Neural progenitor cell (in vitro differentiated cells): ENCODE measurements at regions not wholly inside any gene's neighbourhood (a gene's known extent, or its start where the extent isn't known, plus 50 kb on each side); places are given as distances from the start of the nearest gene placed in this dataset.

ENCODE experiments used
- DNase-seq: peaks from one replicate; pipeline ENCODE4 v3.0.0-alpha.2; 2016; ENCODE audit warnings: low spot score
- H2AFZ ChIP-seq: fragments of 200-600 bp; sonication (generic); replicated peaks from 2 replicates; pipeline ENCODE4 v1.6.1; 2016; ENCODE audit warnings: antibody characterized with exemption
- H3F3A ChIP-seq: fragments of 200-600 bp; sonication (generic); 2 replicates; pipeline ENCODE4 v1.6.1; 2016; ENCODE audit warnings: antibody characterized with exemption, low read depth
- H3K27ac ChIP-seq: fragments of 200-600 bp; sonication (generic); 2 replicates; pipeline ENCODE4 v1.5.1; 2016; ENCODE audit warnings: mild to moderate bottlenecking
- H3K27me3 ChIP-seq: fragments of 200-600 bp; sonication (generic); 2 replicates; pipeline ENCODE4 v1.6.1; 2016; ENCODE audit warnings: mild to moderate bottlenecking, moderate library complexity
- H3K36me3 ChIP-seq: fragments of 200-600 bp; sonication (generic); 2 replicates; pipeline ENCODE4 v1.5.1; 2016
- H3K4me1 ChIP-seq: fragments of 200-600 bp; sonication (generic); 2 replicates; pipeline ENCODE4 v1.6.1; 2016; ENCODE audit warnings: mixed run types
- H3K4me2 ChIP-seq: fragments of 200-600 bp; sonication (generic); 2 replicates; pipeline ENCODE4 v1.6.1; 2016
- H3K4me3 ChIP-seq: fragments of 200-600 bp; sonication (generic); 2 replicates; pipeline ENCODE4 v1.5.1; 2016
- H3K79me2 ChIP-seq: fragments of 200-600 bp; sonication (generic); 2 replicates; pipeline ENCODE4 v1.6.1; 2016; ENCODE audit warnings: low read depth
- H3K9ac ChIP-seq: fragments of 200-600 bp; sonication (generic); 2 replicates; pipeline ENCODE4 v1.6.1; 2016
- H3K9me3 ChIP-seq: fragments of 200-600 bp; sonication (generic); 2 replicates; pipeline ENCODE4 v1.5.1; 2016; ENCODE audit warnings: low read depth
- H4K20me1 ChIP-seq: fragments of 200-600 bp; sonication (generic); 2 replicates; pipeline ENCODE4 v1.6.1; 2016; ENCODE audit warnings: low read depth
- H3K27ac Mint-ChIP-seq: 3 replicates; pipeline ENCODE4 v1.8.0; 2021; ENCODE audit warnings: mixed read lengths
- H3K27me3 Mint-ChIP-seq: 2 replicates; pipeline ENCODE4 v1.8.0; 2022; ENCODE audit warnings: low read depth, mild to moderate bottlenecking, inconsistent platforms, moderate library complexity, mixed read lengths; ENCODE audit not compliant: insufficient read depth
- H3K36me3 Mint-ChIP-seq: 3 replicates; pipeline ENCODE4 v1.8.0; 2021; ENCODE audit warnings: mixed read lengths
- H3K4me1 Mint-ChIP-seq: 3 replicates; pipeline ENCODE4 v1.8.0; 2021; ENCODE audit warnings: mixed read lengths
- H3K4me3 Mint-ChIP-seq: 3 replicates; pipeline ENCODE4 v1.8.0; 2021; ENCODE audit warnings: mild to moderate bottlenecking, moderate library complexity, mixed read lengths
- H3K9me3 Mint-ChIP-seq: 3 replicates; pipeline ENCODE4 v1.8.0; 2020; ENCODE audit warnings: mixed read lengths
- CTCF ChIP-seq: fragments of 200-600 bp; sonication (generic); IDR thresholded peaks from 2 replicates; pipeline ENCODE4 v1.5.1; 2017; ENCODE audit warnings: antibody characterized with exemption, mild to moderate bottlenecking
- EZH2 ChIP-seq: fragments of 200-600 bp; sonication (generic); IDR thresholded peaks from 2 replicates; pipeline ENCODE4 v1.6.1; 2017; ENCODE audit warnings: antibody characterized with exemption, mild to moderate bottlenecking, moderate library complexity
- EZH2phosphoT487 ChIP-seq: fragments of 200-600 bp; sonication (generic); IDR thresholded peaks from 2 replicates; pipeline ENCODE4 v1.6.1; 2017; ENCODE audit warnings: antibody characterized with exemption

- no peak for TF ChIP-seq CTCF
- no peak for TF ChIP-seq EZH2phosphoT487
- no peak for TF ChIP-seq EZH2
- Histone ChIP-seq H3K4me2 (no peak overlapping the region), H3K4me1 (peaks cover 3% of the 10 kb centered on the region), H3F3A (no peaks in the 10 kb centered on the region), H2AFZ (no peak overlapping the region), H3K9me3 (no peaks in the 10 kb centered on the region), H3K4me3 (no peak overlapping the region), H3K36me3 (no peaks in the 10 kb centered on the region), H3K27ac (no peak overlapping the region), H4K20me1 (no peaks in the 10 kb centered on the region), H3K27me3 (no peaks in the 10 kb centered on the region), H3K79me2 (no peaks in the 10 kb centered on the region), H3K9ac (no peak overlapping the region)
- H3K36me3 Mint-ChIP-seq: no peaks in the 10 kb centered on the region
- peaks cover 9% of the 10 kb centered on the region for H3K9me3 Mint-ChIP-seq
- H3K27ac Mint-ChIP-seq: no peak overlapping the region
- no peaks in the 10 kb centered on the region for H3K4me1 Mint-ChIP-seq
- H3K4me3 Mint-ChIP-seq: no peak overlapping the region
- H3K27me3 Mint-ChIP-seq: no peaks in the 10 kb centered on the region
- DNase-seq: no peak
These were observed 956.7 kb downstream of the CCSER2 start for GRCh38 chr10:85284778-85285770.

- Histone ChIP-seq H3K27ac (no peak overlapping the region), H3K36me3 (no peaks in the 10 kb centered on the region), H3K27me3 (no peaks in the 10 kb centered on the region), H3K4me1 (no peaks in the 10 kb centered on the region), H4K20me1 (no peaks in the 10 kb centered on the region), H3K4me3 (no peak overlapping the region), H3K9me3 (no peaks in the 10 kb centered on the region), H2AFZ (no peak overlapping the region), H3F3A (no peaks in the 10 kb centered on the region), H3K4me2 (no peak overlapping the region), H3K9ac (no peak overlapping the region), H3K79me2 (no peaks in the 10 kb centered on the region)
- no peak for DNase-seq
- Mint-ChIP-seq H3K27ac (no peak overlapping the region), H3K36me3 (no peaks in the 10 kb centered on the region), H3K9me3 (peaks cover 18% of the 10 kb centered on the region), H3K27me3 (peaks cover 2% of the 10 kb centered on the region), H3K4me3 (no peak overlapping the region), H3K4me1 (no peaks in the 10 kb centered on the region)
- TF ChIP-seq CTCF: no peak
- no peak for TF ChIP-seq EZH2phosphoT487
- TF ChIP-seq EZH2: no peak
These were observed 965.1 kb downstream of the CCSER2 start for GRCh38 chr10:85293483-85293882.

GRCh38 chr10:85311613-85312337 is 983.4 kb downstream of the CCSER2 start:
- H3K36me3 Mint-ChIP-seq: no peaks in the 10 kb centered on the region
- no peak for DNase-seq

More at GRCh38 chr10:85311613-85312337, 983.4 kb downstream of the CCSER2 start:
- Mint-ChIP-seq H3K9me3 (no peaks in the 10 kb centered on the region), H3K4me3 (no peak overlapping the region), H3K4me1 (no peaks in the 10 kb centered on the region), H3K27ac (no peak overlapping the region), H3K27me3 (no peaks in the 10 kb centered on the region)
- no peak overlapping the region for H2AFZ ChIP-seq
- no peak overlapping the region for H3K4me3 ChIP-seq
- TF ChIP-seq EZH2phosphoT487: no peak
- no peak for TF ChIP-seq CTCF
- no peak for TF ChIP-seq EZH2
- H3K79me2 ChIP-seq: no peaks in the 10 kb centered on the region
- H3K27ac ChIP-seq: no peak overlapping the region
- H3K9me3 ChIP-seq: no peaks in the 10 kb centered on the region
- no peaks in the 10 kb centered on the region for H3F3A ChIP-seq
- no peaks in the 10 kb centered on the region for H4K20me1 ChIP-seq
- H3K4me2 ChIP-seq: no peak overlapping the region
- H3K36me3 ChIP-seq: no peaks in the 10 kb centered on the region
- H3K27me3 ChIP-seq: no peaks in the 10 kb centered on the region
- no peak overlapping the region for H3K9ac ChIP-seq
- H3K4me1 ChIP-seq: no peaks in the 10 kb centered on the region
